Esophagus muscularis mucosa (tissue), 4 donors: ENCODE measurements at regions not wholly inside any gene's neighbourhood (a gene's known extent, or its start where the extent isn't known, plus 50 kb on each side); places are given as distances from the start of the nearest gene placed in this dataset.

Experiments
- CTCF ChIP-seq, 3 experiments: fragments of 200-600 bp in 2 of 3; fragments of 450-650 bp in 1 of 3; sonication (generic) in 2 of 3; IDR thresholded peaks; one replicate each; pipeline ENCODE4 v1.5.1; 2017 to 2019; ENCODE audit warnings: antibody characterized with exemption in 3 of 3, mild to moderate bottlenecking in 2 of 3, moderate library complexity in 1 of 3
- EP300 ChIP-seq: sonication (generic); formaldehyde crosslinking; IDR thresholded peaks from one replicate; pipeline ENCODE4 v1.6.1; 2017; ENCODE audit warnings: antibody characterized with exemption
- POLR2A ChIP-seq: fragments of 450-650 bp; IDR thresholded peaks from one replicate; pipeline ENCODE4 v1.6.1; 2017; ENCODE audit warnings: antibody characterized with exemption, moderate library complexity, mild to moderate bottlenecking, low read depth

GRCh38 chr13:37504251-37504650 lies 94.3 kb downstream of the POSTN start:
- TF ChIP-seq POLR2A, result no peak
- TF ChIP-seq CTCF (IDR thresholded peaks at IDR 0.05), result no peak
- no peak for TF ChIP-seq EP300
